ENCODE measurements at regions not wholly inside any gene's neighbourhood (a gene's known extent, or its start where the extent isn't known, plus 50 kb on each side); places are given as distances from the start of the nearest gene placed in this dataset.

GRCh38 chr9:616694-617093, 224.8 kb upstream of the DMRT1 start:
- TF ChIP-seq CTCF (IDR thresholded peaks at IDR 0.05) (no peak), POLR2A (IDR thresholded peaks at IDR 0.05) (no peak)

All from body of pancreas (tissue), 4 donors.